ENCODE measurements at regions not wholly inside any gene's neighbourhood (a gene's known extent, or its start where the extent isn't known, plus 50 kb on each side); places are given as distances from the start of the nearest gene placed in this dataset.

GRCh38 chr14:37985826-37986470 is 221.8 kb upstream of the SSTR1 start:
- no peak overlapping the region for H3K4me2 ChIP-seq (ENCODE audit: low read length)
- DNase-seq (ENCODE audit: low spot score): peak; percentile 84
- no TSS peak for BruUV-seq (replicated peaks)
- H2AFZ ChIP-seq (ENCODE audit: low read length): peak overlapping the region; percentile 78
- TF ChIP-seq EZH2phosphoT487 (IDR thresholded peaks at IDR 0.05; ENCODE audit: borderline replicate concordance, low read depth, low read length): no peak
- TF ChIP-seq, protein P1, sequence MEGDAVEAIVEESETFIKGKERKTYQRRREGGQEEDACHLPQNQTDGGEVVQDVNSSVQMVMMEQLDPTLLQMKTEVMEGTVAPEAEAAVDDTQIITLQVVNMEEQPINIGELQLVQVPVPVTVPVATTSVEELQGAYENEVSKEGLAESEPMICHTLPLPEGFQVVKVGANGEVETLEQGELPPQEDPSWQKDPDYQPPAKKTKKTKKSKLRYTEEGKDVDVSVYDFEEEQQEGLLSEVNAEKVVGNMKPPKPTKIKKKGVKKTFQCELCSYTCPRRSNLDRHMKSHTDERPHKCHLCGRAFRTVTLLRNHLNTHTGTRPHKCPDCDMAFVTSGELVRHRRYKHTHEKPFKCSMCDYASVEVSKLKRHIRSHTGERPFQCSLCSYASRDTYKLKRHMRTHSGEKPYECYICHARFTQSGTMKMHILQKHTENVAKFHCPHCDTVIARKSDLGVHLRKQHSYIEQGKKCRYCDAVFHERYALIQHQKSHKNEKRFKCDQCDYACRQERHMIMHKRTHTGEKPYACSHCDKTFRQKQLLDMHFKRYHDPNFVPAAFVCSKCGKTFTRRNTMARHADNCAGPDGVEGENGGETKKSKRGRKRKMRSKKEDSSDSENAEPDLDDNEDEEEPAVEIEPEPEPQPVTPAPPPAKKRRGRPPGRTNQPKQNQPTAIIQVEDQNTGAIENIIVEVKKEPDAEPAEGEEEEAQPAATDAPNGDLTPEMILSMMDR (conservative IDR thresholded peaks at IDR 0.05; ENCODE audit: low read length): peak; percentile 89
- CTCF ChIA-PET (ENCODE audit: unreplicated experiment): interaction anchor here (1.0 to 1.3 kb wide), 2 partner anchors 139 to 141 kb away, joined by 3 read pairs; no protein-coding TSS in a partner anchor
- H3K27ac ChIP-seq (ENCODE audit: low read depth, low read length, poor library complexity, severe bottlenecking): peak overlapping the region; percentile 6
- H3K79me2 ChIP-seq (ENCODE audit: insufficient read depth, low read depth, low read length): no peaks in the 10 kb centered on the region
- H3K9me2 ChIP-seq (ENCODE audit: insufficient read depth, low read length): no peaks in the 10 kb centered on the region
- intact Hi-C loops (cut with micrococcal nuclease; ENCODE audit: unreplicated experiment): loop anchor here (2.0 kb wide), 1 partner anchor 213 kb away; no protein-coding TSS in a partner anchor
- H3K4me1 ChIP-seq (ENCODE audit: insufficient read depth, low read length, poor library complexity, severe bottlenecking): peaks cover 7% of the 10 kb centered on the region
- POLR2A ChIA-PET: interaction anchor here (1.5 kb wide), 1 partner anchor 211 kb away, joined by 4 read pairs; no protein-coding TSS in a partner anchor
- peaks cover 53% of the 10 kb centered on the region for H3K9me3 ChIP-seq (ENCODE audit: low read length)
- H4K20me1 ChIP-seq (ENCODE audit: insufficient read depth, low read length): no peaks in the 10 kb centered on the region
- H3K4me3 ChIP-seq (ENCODE audit: low read depth, low read length, poor library complexity, severe bottlenecking): no peak overlapping the region
- H3K36me3 ChIP-seq (ENCODE audit: insufficient read depth, low read length): no peaks in the 10 kb centered on the region; the same call in 1 of the 2 replicates

DNA sequence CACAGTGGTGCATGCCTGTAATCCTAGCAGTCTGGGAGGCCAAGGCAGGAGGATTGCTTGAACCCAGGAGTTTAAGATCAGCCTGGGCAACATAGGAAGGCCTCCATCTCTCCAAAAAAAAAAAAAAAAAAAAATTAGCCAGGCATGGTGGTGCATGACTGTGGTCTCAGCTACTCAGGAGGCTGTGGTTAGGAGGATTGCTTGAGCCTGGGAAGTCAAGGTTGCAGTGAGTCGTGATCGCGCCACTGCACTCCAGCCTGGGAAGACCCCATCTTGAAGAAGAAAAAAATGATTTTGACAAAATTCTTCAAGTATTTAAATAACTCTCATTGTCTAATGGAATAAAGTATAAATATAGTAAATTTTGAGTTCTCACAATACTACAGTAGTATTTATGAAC is 219.2 kb upstream of the SSTR1 start:
- H4K20me1 ChIP-seq (ENCODE audit: insufficient read depth, low read length): no peaks in the 10 kb centered on the region
- no TSS peak for BruUV-seq (replicated peaks)
- TF ChIP-seq, protein P1 (conservative IDR thresholded peaks at IDR 0.05; ENCODE audit: low read length): no peak
- TF ChIP-seq EZH2phosphoT487 (IDR thresholded peaks at IDR 0.05; ENCODE audit: borderline replicate concordance, low read depth, low read length): no peak
- H3K27ac ChIP-seq (ENCODE audit: low read depth, low read length, poor library complexity, severe bottlenecking): no peak overlapping the region
- intact Hi-C loops (cut with micrococcal nuclease; ENCODE audit: unreplicated experiment): no loop called here
- H3K9me2 ChIP-seq (ENCODE audit: insufficient read depth, low read length): no peaks in the 10 kb centered on the region
- H2AFZ ChIP-seq (ENCODE audit: low read length): no peak overlapping the region
- no peaks in the 10 kb centered on the region; the same call in 1 of the 2 replicates for H3K36me3 ChIP-seq (ENCODE audit: insufficient read depth, low read length)
- no peaks in the 10 kb centered on the region for H3K79me2 ChIP-seq (ENCODE audit: insufficient read depth, low read depth, low read length)
- H3K4me2 ChIP-seq (ENCODE audit: low read length): no peak overlapping the region
- H3K4me3 ChIP-seq (ENCODE audit: low read depth, low read length, poor library complexity, severe bottlenecking): no peak overlapping the region
- peaks cover 18% of the 10 kb centered on the region for H3K4me1 ChIP-seq (ENCODE audit: insufficient read depth, low read length, poor library complexity, severe bottlenecking)
- ChIA-PET POLR2A (interaction anchor here (0.6 to 1.2 kb wide), 6 partner anchors 31 to 216 kb away, joined by 3 to 5 read pairs (median 3); no protein-coding TSS in a partner anchor), CTCF (ENCODE audit: unreplicated experiment) (no interaction called here)
- peaks cover 38% of the 10 kb centered on the region; the same call in 1 of the 2 replicates for H3K9me3 ChIP-seq (ENCODE audit: low read length)
- no peak for DNase-seq (ENCODE audit: low spot score)

DNA sequence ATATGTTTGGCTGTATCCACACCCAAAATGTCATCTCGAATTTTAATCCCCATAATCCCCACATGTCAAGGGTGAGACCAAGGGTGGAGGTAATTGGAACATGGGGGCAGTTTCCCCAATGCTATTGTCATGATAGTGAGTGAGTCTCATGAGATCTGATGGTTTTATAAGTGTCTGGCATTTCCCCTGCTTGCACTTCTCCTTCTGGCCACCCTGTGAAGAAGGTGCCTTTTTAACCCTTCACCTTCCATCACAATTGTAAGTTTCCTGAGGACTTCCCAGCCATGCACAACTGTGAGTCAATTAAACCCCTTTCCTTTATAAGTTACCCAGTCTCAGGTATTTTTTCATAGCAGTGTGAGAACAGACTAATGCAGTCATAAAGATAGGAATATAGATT is 216.7 kb upstream of the SSTR1 start:
- POLR2A ChIA-PET: interaction anchor here (0.6 to 2.0 kb wide), 8 partner anchors 9 to 297 kb away, joined by 3 to 6 read pairs (median 4); no protein-coding TSS in a partner anchor
- intact Hi-C loops (cut with micrococcal nuclease; ENCODE audit: unreplicated experiment): no loop called here
- Histone ChIP-seq H3K9me2 (ENCODE audit: insufficient read depth, low read length) (no peaks in the 10 kb centered on the region), H3K4me3 (ENCODE audit: low read depth, low read length, poor library complexity, severe bottlenecking) (no peak overlapping the region), H3K36me3 (ENCODE audit: insufficient read depth, low read length) (no peaks in the 10 kb centered on the region; the same call in 1 of the 2 replicates), H4K20me1 (ENCODE audit: insufficient read depth, low read length) (no peaks in the 10 kb centered on the region), H2AFZ (ENCODE audit: low read length) (no peak overlapping the region), H3K79me2 (ENCODE audit: insufficient read depth, low read depth, low read length) (no peaks in the 10 kb centered on the region), H3K27ac (ENCODE audit: low read depth, low read length, poor library complexity, severe bottlenecking) (no peak overlapping the region), H3K4me1 (ENCODE audit: insufficient read depth, low read length, poor library complexity, severe bottlenecking) (peaks cover 16% of the 10 kb centered on the region), H3K9me3 (ENCODE audit: low read length) (peaks cover 28% of the 10 kb centered on the region; the same call in 1 of the 2 replicates), H3K4me2 (ENCODE audit: low read length) (no peak overlapping the region)
- CTCF ChIA-PET (ENCODE audit: unreplicated experiment): no interaction called here
- no TSS peak for BruUV-seq (replicated peaks)
- TF ChIP-seq EZH2phosphoT487 (IDR thresholded peaks at IDR 0.05; ENCODE audit: borderline replicate concordance, low read depth, low read length): no peak
- TF ChIP-seq, protein P1 (conservative IDR thresholded peaks at IDR 0.05; ENCODE audit: low read length): no peak
- DNase-seq (ENCODE audit: low spot score): peak; percentile 19
